H7 (cell line): ENCODE measurements at regions not wholly inside any gene's neighbourhood (a gene's known extent, or its start where the extent isn't known, plus 50 kb on each side); places are given as distances from the start of the nearest gene placed in this dataset.
"Not testable (repeated sequence)": the region's sequence is repeated elsewhere in the genome, so short reads cannot be mapped to it uniquely, and the experiment has no call there.

ENCODE experiments used
- DNase-seq: peaks from one replicate; pipeline ENCODE4 v3.0.0; 2012
- H3K27me3 ChIP-seq: 2 replicates; pipeline ENCODE4 v1.6.0; 2011; ENCODE audit warnings: mild to moderate bottlenecking, low read length; ENCODE audit not compliant: control insufficient read depth, insufficient read depth
- H3K36me3 ChIP-seq: replicated peaks from 2 replicates; pipeline ENCODE4 v1.5.1; 2011; ENCODE audit warnings: low read length; ENCODE audit not compliant: control insufficient read depth, insufficient read depth
- H3K4me3 ChIP-seq: 2 replicates; pipeline ENCODE4 v1.5.1; 2011; ENCODE audit warnings: low read depth, mild to moderate bottlenecking, control low read depth, low read length, moderate library complexity; ENCODE audit not compliant: insufficient read depth

GRCh38 chr10:58086763-58087150 lies 180.9 kb downstream of the IPMK start:
- Histone ChIP-seq H3K27me3 (no peaks in the 10 kb centered on the region), H3K4me3 (no peak overlapping the region), H3K36me3 (no peaks in the 10 kb centered on the region)
- no peak for DNase-seq

GRCh38 chr10:58086144-58086762 lies 181.4 kb downstream of the IPMK start:
- no peak overlapping the region for H3K4me3 ChIP-seq
- DNase-seq, result no peak
- H3K36me3 ChIP-seq, result no peaks in the 10 kb centered on the region
- no peaks in the 10 kb centered on the region for H3K27me3 ChIP-seq

- H3K27me3 ChIP-seq, result no peaks in the 10 kb centered on the region
- no peaks in the 10 kb centered on the region for H3K36me3 ChIP-seq
- DNase-seq, result no peak
- H3K4me3 ChIP-seq, result no peak overlapping the region
Measured at GRCh38 chr10:58082248-58082647, 185.4 kb downstream of the IPMK start.

- H3K36me3 ChIP-seq, result no peaks in the 10 kb centered on the region
- no peaks in the 10 kb centered on the region for H3K27me3 ChIP-seq
- DNase-seq, result no peak
- no peak overlapping the region for H3K4me3 ChIP-seq
Measured at GRCh38 chr10:58081353-58081752, 186.3 kb downstream of the IPMK start.

GRCh38 chr10:58079461-58079860 lies 188.2 kb downstream of the IPMK start:
- H3K4me3 ChIP-seq, result no peak overlapping the region
- DNase-seq, result no peak
- no peaks in the 10 kb centered on the region for H3K27me3 ChIP-seq
- no peaks in the 10 kb centered on the region for H3K36me3 ChIP-seq

GRCh38 chr10:58072634-58073033 lies 195.1 kb downstream of the IPMK start:
- Histone ChIP-seq H3K36me3 (no peaks in the 10 kb centered on the region), H3K27me3 (no peaks in the 10 kb centered on the region), H3K4me3 (no peak overlapping the region)
- DNase-seq, result no peak

- Histone ChIP-seq H3K4me3 (no peak overlapping the region), H3K27me3 (no peaks in the 10 kb centered on the region), H3K36me3 (no peaks in the 10 kb centered on the region)
- no peak for DNase-seq
Measured at GRCh38 chr10:58070956-58071355, 196.7 kb downstream of the IPMK start.

- no peak for DNase-seq
- H3K27me3 ChIP-seq, result no peaks in the 10 kb centered on the region
- no peaks in the 10 kb centered on the region for H3K36me3 ChIP-seq
- no peak overlapping the region for H3K4me3 ChIP-seq
Measured at GRCh38 chr10:58068809-58069208, 198.9 kb downstream of the IPMK start.

GRCh38 chr10:58066979-58067378 lies 200.7 kb downstream of the IPMK start:
- H3K4me3 ChIP-seq, result no peak overlapping the region
- no peak for DNase-seq
- H3K27me3 ChIP-seq, result no peaks in the 10 kb centered on the region

GRCh38 chr10:58066126-58066525 lies 201.6 kb downstream of the IPMK start:
- Histone ChIP-seq H3K27me3 (no peaks in the 10 kb centered on the region), H3K36me3 (no peaks in the 10 kb centered on the region), H3K4me3 (no peak overlapping the region)
- DNase-seq, result no peak

More at GRCh38 chr10:58066979-58067378, 200.7 kb downstream of the IPMK start:
- H3K36me3 ChIP-seq, result no peaks in the 10 kb centered on the region

GRCh38 chr10:58065529-58065815 lies 202.2 kb downstream of the IPMK start:
- no peak for DNase-seq
- no peaks in the 10 kb centered on the region for H3K36me3 ChIP-seq
- no peak overlapping the region for H3K4me3 ChIP-seq
- no peaks in the 10 kb centered on the region for H3K27me3 ChIP-seq

GRCh38 chr10:58064714-58065528 lies 202.8 kb downstream of the IPMK start:
- Histone ChIP-seq H3K4me3 (no peak overlapping the region), H3K36me3 (no peaks in the 10 kb centered on the region), H3K27me3 (no peaks in the 10 kb centered on the region)
- peak; percentile 25 for DNase-seq

GRCh38 chr10:58063861-58064480 lies 203.7 kb downstream of the IPMK start:
- Histone ChIP-seq H3K36me3 (no peaks in the 10 kb centered on the region), H3K27me3 (no peaks in the 10 kb centered on the region), H3K4me3 (no peak overlapping the region)
- no peak for DNase-seq

- not testable (repeated sequence) for DNase-seq, H3K36me3 ChIP-seq, H3K4me3 ChIP-seq, H3K27me3 ChIP-seq
Measured at GRCh38 chr10:58058683-58059082, 209.0 kb downstream of the IPMK start.

- DNase-seq, result no peak
- H3K27me3 ChIP-seq, result no peaks in the 10 kb centered on the region
Measured at GRCh38 chr10:58054881-58055280, 212.8 kb downstream of the IPMK start.

More at GRCh38 chr10:58054881-58055280, 212.8 kb downstream of the IPMK start:
- Histone ChIP-seq H3K36me3 (no peaks in the 10 kb centered on the region), H3K4me3 (no peak overlapping the region)
